Mesothelial cell of epicardium (in vitro differentiated cells): ENCODE measurements at regions not wholly inside any gene's neighbourhood (a gene's known extent, or its start where the extent isn't known, plus 50 kb on each side); places are given as distances from the start of the nearest gene placed in this dataset.

Experiments used
- DNase-seq, 2 experiments: peaks; one replicate each; pipeline ENCODE4 v3.0.0; 2021; ENCODE audit warnings: low spot score in 2 of 2; ENCODE audit not compliant: unreplicated experiment in 2 of 2
- H3K27ac Mint-ChIP-seq: 2 replicates; pipeline ENCODE4 v1.8.0; 2021; ENCODE audit warnings: mixed read lengths
- H3K27me3 Mint-ChIP-seq: 2 replicates; pipeline ENCODE4 v1.8.0; 2021; ENCODE audit warnings: low read depth, mixed read lengths
- H3K36me3 Mint-ChIP-seq: 2 replicates; pipeline ENCODE4 v1.8.0; 2021; ENCODE audit warnings: mixed read lengths
- H3K4me1 Mint-ChIP-seq: 2 replicates; pipeline ENCODE4 v1.8.0; 2021; ENCODE audit warnings: mixed read lengths
- H3K4me3 Mint-ChIP-seq: 2 replicates; pipeline ENCODE4 v1.8.0; 2021; ENCODE audit warnings: mild to moderate bottlenecking, moderate library complexity, mixed read lengths
- H3K9me3 Mint-ChIP-seq: 2 replicates; pipeline ENCODE4 v1.8.0; 2021; ENCODE audit warnings: mixed read lengths
- CTCF ChIP-seq: fragments of 200-600 bp; sonication (generic); IDR thresholded peaks from one replicate; pipeline ENCODE4 v1.5.0; 2021; ENCODE audit warnings: antibody characterized with exemption; ENCODE audit not compliant: unreplicated experiment

GRCh38 chr6:68317366-68317765 is 317.7 kb upstream of the ADGRB3 start:
- TF ChIP-seq CTCF: no peak
- no peaks in the 10 kb centered on the region for H3K4me1 Mint-ChIP-seq
- no peaks in the 10 kb centered on the region for H3K36me3 Mint-ChIP-seq
- H3K9me3 Mint-ChIP-seq: no peaks in the 10 kb centered on the region
- H3K4me3 Mint-ChIP-seq: no peak overlapping the region
- peaks cover 12% of the 10 kb centered on the region for H3K27me3 Mint-ChIP-seq
- no peak for DNase-seq
- H3K27ac Mint-ChIP-seq: no peak overlapping the region

- no peaks in the 10 kb centered on the region for H3K4me1 Mint-ChIP-seq
- H3K27ac Mint-ChIP-seq: no peak overlapping the region
- DNase-seq: no peak
- H3K9me3 Mint-ChIP-seq: no peaks in the 10 kb centered on the region
- no peak overlapping the region for H3K4me3 Mint-ChIP-seq
- H3K36me3 Mint-ChIP-seq: no peaks in the 10 kb centered on the region
- TF ChIP-seq CTCF: no peak
- H3K27me3 Mint-ChIP-seq: peaks cover 6% of the 10 kb centered on the region
These were observed 321.2 kb upstream of the ADGRB3 start for GRCh38 chr6:68313911-68314310.

- Mint-ChIP-seq H3K4me1 (no peaks in the 10 kb centered on the region), H3K27me3 (no peaks in the 10 kb centered on the region), H3K4me3 (no peak overlapping the region), H3K36me3 (no peaks in the 10 kb centered on the region), H3K27ac (no peak overlapping the region), H3K9me3 (peaks cover 24% of the 10 kb centered on the region)
- DNase-seq: no peak
- no peak for TF ChIP-seq CTCF
These were observed 327.8 kb upstream of the ADGRB3 start for GRCh38 chr6:68307301-68307700.

- Mint-ChIP-seq H3K27me3 (no peaks in the 10 kb centered on the region), H3K27ac (no peak overlapping the region)
- no peak for DNase-seq
These were observed 339.0 kb upstream of the ADGRB3 start for GRCh38 chr6:68296126-68296525.

GRCh38 chr6:68282646-68283045 is 352.4 kb upstream of the ADGRB3 start:
- Mint-ChIP-seq H3K27ac (no peak overlapping the region), H3K9me3 (peaks cover 37% of the 10 kb centered on the region), H3K27me3 (no peaks in the 10 kb centered on the region), H3K36me3 (no peaks in the 10 kb centered on the region), H3K4me3 (no peak overlapping the region), H3K4me1 (no peaks in the 10 kb centered on the region)
- TF ChIP-seq CTCF: no peak
- no peak for DNase-seq

More at GRCh38 chr6:68296126-68296525, 339.0 kb upstream of the ADGRB3 start:
- H3K4me3 Mint-ChIP-seq: no peak overlapping the region
- no peaks in the 10 kb centered on the region for H3K4me1 Mint-ChIP-seq
- H3K36me3 Mint-ChIP-seq: no peaks in the 10 kb centered on the region
- no peak for TF ChIP-seq CTCF
- peaks cover 26% of the 10 kb centered on the region for H3K9me3 Mint-ChIP-seq
